H1 (cell line): ENCODE measurements at regions not wholly inside any gene's neighbourhood (a gene's known extent, or its start where the extent isn't known, plus 50 kb on each side); places are given as distances from the start of the nearest gene placed in this dataset.

Experiments used
- BCL11A ChIP-seq, 2 experiments: IDR thresholded peaks; one replicate each; pipeline ENCODE4 v1.6.1; 2011; ENCODE audit warnings: low read depth in 2 of 2, low read length in 2 of 2, mild to moderate bottlenecking in 2 of 2
- EP300 ChIP-seq, 2 experiments: IDR thresholded peaks; 1 replicate in 1 of 2; 2 replicates in 1 of 2; pipeline ENCODE4 v1.6.1; 2011 to 2012; ENCODE audit warnings: low read depth in 2 of 2, low read length in 2 of 2, mild to moderate bottlenecking in 2 of 2, borderline replicate concordance in 1 of 2, inconsistent platforms in 1 of 2, moderate library complexity in 1 of 2
- EZH2 ChIP-seq: fragments of 200-600 bp; sonication (generic); IDR thresholded peaks from 2 replicates; pipeline ENCODE4 v1.7.1; 2012; ENCODE audit warnings: low read depth, mild to moderate bottlenecking, moderate library complexity, low read length, inconsistent platforms; ENCODE audit not compliant: severe bottlenecking
- GABPA ChIP-seq: IDR thresholded peaks from 2 replicates; pipeline ENCODE4 v1.6.1; 2011; ENCODE audit warnings: mild to moderate bottlenecking, low read length, moderate library complexity, borderline replicate concordance; ENCODE audit not compliant: insufficient read depth
- KDM5A ChIP-seq: fragments of 200-600 bp; IDR thresholded peaks from 2 replicates; pipeline ENCODE4 v1.7.1; 2012; ENCODE audit warnings: mild to moderate bottlenecking, low read length, inconsistent platforms, mixed read lengths
- POLR2AphosphoS5 ChIP-seq: IDR thresholded peaks from 2 replicates; pipeline ENCODE4 v1.6.1; 2011; ENCODE audit warnings: low read depth, low read length
- TAF1 ChIP-seq: IDR thresholded peaks from 2 replicates; pipeline ENCODE4 v1.6.1; 2011; ENCODE audit warnings: mild to moderate bottlenecking, low read depth, low read length
- TAF7 ChIP-seq: optimal IDR thresholded peaks from 2 replicates; pipeline ENCODE3; 2011; ENCODE audit warnings: low read depth, mild to moderate bottlenecking, inconsistent platforms, low read length, moderate library complexity, borderline replicate concordance
- TF ChIP-seq, protein P1 (sequence below), 3 experiments: IDR thresholded peaks; 1 replicate in 2 of 3; 2 replicates in 1 of 3; pipeline versions ENCODE4 v1.5.1 to v1.6.1; 2011; ENCODE audit warnings: low read length in 3 of 3, mild to moderate bottlenecking in 3 of 3, inconsistent platforms in 2 of 3, low read depth in 1 of 3, moderate library complexity in 1 of 3; ENCODE audit not compliant: insufficient read depth in 1 of 3; ENCODE audit errors: control extremely low read depth in 1 of 3
- TF ChIP-seq, protein P2 (sequence below): IDR thresholded peaks from 2 replicates; pipeline ENCODE4 v1.6.1; 2011; ENCODE audit warnings: low read depth, mild to moderate bottlenecking, low read length; ENCODE audit not compliant: insufficient read depth

DNA sequence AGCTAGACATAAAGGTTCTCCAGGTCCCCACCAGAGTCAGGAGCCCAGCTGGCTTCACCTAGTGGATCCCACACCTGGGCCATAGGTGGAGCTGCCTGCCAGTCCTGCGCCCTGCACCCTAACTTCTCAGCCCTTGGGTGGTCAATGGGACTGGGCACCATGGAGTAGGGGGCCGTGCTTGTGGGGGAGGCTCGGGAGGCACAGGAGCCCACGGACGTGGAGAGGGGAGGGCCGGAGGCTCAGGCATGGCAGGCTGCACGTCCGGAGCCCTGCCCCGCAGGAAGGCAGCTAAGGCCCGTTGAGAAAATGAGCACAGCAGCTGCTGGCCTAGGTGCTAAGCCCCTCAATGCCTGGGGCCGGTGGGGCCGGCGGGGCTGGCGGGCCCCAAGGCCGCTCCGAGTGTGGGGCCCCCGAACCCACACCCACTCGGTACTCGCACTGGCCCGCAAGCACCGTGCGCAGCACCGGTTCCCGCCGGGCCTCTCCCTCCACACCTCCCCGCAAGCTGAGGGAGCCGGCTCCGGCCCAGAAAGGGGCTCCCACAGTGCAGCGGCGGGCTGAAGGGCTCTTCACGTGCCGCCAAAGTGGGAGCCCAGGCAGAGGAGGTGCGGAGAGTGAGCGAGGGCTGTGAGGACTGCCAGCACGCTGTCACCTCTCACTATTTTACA lies 291.1 kb downstream of the KLHL4 start:
- no peak for TF ChIP-seq EP300 (IDR thresholded peaks at IDR 0.05; ENCODE audit: borderline replicate concordance in 1 of 2, low read depth in 2 of 2, low read length in 2 of 2)
- no peak for TF ChIP-seq TAF7
- TF ChIP-seq, protein P1, sequence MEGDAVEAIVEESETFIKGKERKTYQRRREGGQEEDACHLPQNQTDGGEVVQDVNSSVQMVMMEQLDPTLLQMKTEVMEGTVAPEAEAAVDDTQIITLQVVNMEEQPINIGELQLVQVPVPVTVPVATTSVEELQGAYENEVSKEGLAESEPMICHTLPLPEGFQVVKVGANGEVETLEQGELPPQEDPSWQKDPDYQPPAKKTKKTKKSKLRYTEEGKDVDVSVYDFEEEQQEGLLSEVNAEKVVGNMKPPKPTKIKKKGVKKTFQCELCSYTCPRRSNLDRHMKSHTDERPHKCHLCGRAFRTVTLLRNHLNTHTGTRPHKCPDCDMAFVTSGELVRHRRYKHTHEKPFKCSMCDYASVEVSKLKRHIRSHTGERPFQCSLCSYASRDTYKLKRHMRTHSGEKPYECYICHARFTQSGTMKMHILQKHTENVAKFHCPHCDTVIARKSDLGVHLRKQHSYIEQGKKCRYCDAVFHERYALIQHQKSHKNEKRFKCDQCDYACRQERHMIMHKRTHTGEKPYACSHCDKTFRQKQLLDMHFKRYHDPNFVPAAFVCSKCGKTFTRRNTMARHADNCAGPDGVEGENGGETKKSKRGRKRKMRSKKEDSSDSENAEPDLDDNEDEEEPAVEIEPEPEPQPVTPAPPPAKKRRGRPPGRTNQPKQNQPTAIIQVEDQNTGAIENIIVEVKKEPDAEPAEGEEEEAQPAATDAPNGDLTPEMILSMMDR (IDR thresholded peaks at IDR 0.05; ENCODE audit: control extremely low read depth in 1 of 3, insufficient read depth in 1 of 3, low read depth in 1 of 3, low read length in 3 of 3): no peak
- TF ChIP-seq POLR2AphosphoS5: no peak
- TF ChIP-seq GABPA: no peak
- no peak for TF ChIP-seq BCL11A (IDR thresholded peaks at IDR 0.05; ENCODE audit: low read depth in 2 of 2, low read length in 2 of 2)
- no peak for TF ChIP-seq EZH2
- no peak for TF ChIP-seq TAF1
- TF ChIP-seq, protein P2, sequence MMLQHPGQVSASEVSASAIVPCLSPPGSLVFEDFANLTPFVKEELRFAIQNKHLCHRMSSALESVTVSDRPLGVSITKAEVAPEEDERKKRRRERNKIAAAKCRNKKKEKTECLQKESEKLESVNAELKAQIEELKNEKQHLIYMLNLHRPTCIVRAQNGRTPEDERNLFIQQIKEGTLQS: no peak
- TF ChIP-seq KDM5A: no peak
